ENCODE measurements at regions not wholly inside any gene's neighbourhood (a gene's known extent, or its start where the extent isn't known, plus 50 kb on each side); places are given as distances from the start of the nearest gene placed in this dataset.

DNA sequence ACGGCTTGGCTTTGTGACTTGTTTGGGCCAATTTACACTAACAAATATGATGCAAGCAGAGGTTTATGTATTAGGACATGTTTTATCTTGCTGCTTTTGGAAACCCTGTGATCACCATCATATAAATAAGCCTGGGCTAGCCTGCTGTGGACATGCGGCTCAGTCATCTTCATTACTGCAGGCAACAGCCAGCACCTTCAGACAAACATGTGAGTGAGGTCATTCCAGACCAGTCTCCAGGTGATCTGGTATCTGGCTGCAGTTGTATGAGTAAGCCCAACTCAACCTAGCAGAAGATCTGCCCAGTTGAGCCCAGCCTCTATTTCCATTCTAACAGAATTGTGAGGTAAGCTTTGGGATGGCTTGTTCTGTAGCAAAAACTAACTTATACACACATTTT, 254.6 kb upstream of the ATP5MC3 start:
- no peak for ATAC-seq
- no peak overlapping the region for H3K27ac ChIP-seq
- WGBS, 4 donors: 88 to 100% (median 92%) methylated on average over 2 of the region's 2 CpGs
- DNase-seq: no peak
- peaks cover 0 to 19% (median 0%) of the 10 kb centered on the region in 9 donors for H3K27me3 ChIP-seq
- TF ChIP-seq POLR2A (IDR thresholded peaks at IDR 0.05): no peak
- TF ChIP-seq, protein P1, sequence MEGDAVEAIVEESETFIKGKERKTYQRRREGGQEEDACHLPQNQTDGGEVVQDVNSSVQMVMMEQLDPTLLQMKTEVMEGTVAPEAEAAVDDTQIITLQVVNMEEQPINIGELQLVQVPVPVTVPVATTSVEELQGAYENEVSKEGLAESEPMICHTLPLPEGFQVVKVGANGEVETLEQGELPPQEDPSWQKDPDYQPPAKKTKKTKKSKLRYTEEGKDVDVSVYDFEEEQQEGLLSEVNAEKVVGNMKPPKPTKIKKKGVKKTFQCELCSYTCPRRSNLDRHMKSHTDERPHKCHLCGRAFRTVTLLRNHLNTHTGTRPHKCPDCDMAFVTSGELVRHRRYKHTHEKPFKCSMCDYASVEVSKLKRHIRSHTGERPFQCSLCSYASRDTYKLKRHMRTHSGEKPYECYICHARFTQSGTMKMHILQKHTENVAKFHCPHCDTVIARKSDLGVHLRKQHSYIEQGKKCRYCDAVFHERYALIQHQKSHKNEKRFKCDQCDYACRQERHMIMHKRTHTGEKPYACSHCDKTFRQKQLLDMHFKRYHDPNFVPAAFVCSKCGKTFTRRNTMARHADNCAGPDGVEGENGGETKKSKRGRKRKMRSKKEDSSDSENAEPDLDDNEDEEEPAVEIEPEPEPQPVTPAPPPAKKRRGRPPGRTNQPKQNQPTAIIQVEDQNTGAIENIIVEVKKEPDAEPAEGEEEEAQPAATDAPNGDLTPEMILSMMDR (IDR thresholded peaks at IDR 0.05): no peak
- intact Hi-C loops (cut with DNase I): no loop called here
- no peaks in the 10 kb centered on the region for H3K36me3 ChIP-seq
- H3K9me3 ChIP-seq: no peaks in the 10 kb centered on the region
- no peaks in the 10 kb centered on the region for H3K4me1 ChIP-seq
- no peak overlapping the region for H3K4me3 ChIP-seq

DNA sequence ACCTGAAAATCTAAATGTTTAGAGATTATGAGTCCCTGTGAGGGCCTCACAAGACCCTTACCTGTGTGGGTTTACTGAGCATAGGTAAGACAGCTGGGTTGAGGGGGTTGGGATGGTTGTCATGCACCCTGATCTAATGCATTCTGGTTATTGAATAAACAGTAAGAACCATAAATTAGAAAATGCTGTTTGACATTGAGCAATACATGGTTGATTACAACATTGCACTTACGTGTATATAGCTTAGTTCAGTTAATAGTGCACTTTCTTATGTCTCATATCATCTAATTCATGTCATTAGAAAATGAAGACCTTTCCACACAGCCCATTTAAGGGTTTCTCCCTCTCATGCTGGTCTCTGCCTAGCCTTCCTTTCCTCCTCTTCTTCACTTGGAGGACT, 253.5 kb upstream of the ATP5MC3 start:
- H3K27me3 ChIP-seq: peaks cover 0 to 12% (median 0%) of the 10 kb centered on the region in 9 donors
- H3K27ac ChIP-seq: no peak overlapping the region
- no peak for TF ChIP-seq POLR2A (IDR thresholded peaks at IDR 0.05)
- TF ChIP-seq, protein P1 (IDR thresholded peaks at IDR 0.05): no peak
- no peaks in the 10 kb centered on the region for H3K9me3 ChIP-seq
- no peaks in the 10 kb centered on the region for H3K36me3 ChIP-seq
- no peak for ATAC-seq
- DNase-seq: no peak
- intact Hi-C loops (cut with DNase I): no loop called here
- no peak overlapping the region for H3K4me3 ChIP-seq
- 82 to 87% (median 86%) methylated on average over 1 of the region's 1 CpG for WGBS, 4 donors
- H3K4me1 ChIP-seq: no peaks in the 10 kb centered on the region

DNA sequence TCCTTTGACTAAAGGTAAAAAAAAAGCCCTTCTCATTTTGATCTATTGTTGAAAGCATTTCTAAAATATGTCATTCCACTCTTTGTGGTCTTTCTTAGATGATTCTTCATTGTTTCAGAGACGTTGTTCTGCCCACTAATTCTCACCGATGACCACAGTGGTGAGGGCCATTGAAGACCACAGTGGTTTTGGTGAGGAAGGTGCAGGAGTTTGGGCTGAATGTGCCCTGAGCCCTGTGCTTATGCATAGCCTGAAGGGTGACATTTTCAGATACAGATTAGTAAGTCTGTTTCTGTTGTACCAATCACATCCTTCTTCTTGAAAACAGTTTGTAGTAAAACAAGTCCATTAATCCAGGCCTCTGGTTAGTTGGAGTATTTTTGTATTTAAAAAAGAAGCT, 251.3 kb upstream of the ATP5MC3 start:
- intact Hi-C loops (cut with DNase I): no loop called here
- no peak for ATAC-seq

DNA sequence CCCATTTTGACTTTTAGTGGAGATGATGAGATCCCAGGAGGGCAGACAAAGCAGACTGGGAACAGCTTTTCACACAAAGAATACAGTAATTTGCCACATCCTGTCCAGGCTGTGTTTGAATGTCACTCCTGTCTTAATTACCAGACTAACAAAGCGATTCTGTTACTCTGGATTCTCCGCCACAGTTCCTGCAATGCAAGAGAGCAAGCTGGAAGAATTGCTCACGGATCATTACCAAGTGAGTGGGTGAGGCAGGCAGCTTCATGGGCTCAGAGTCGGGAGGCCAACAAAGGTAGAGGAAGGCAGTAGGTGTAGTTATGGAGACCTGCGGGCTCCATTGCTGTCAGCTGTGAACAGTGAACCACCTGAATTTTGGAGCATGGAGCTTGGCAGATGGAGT, 250.5 kb upstream of the ATP5MC3 start:
- intact Hi-C loops (cut with DNase I): no loop called here
- 66 to 77% (median 75%) methylated on average over 5 of the region's 5 CpGs for WGBS, 4 donors
- TF ChIP-seq POLR2A (IDR thresholded peaks at IDR 0.05): no peak
- TF ChIP-seq, protein P1 (IDR thresholded peaks at IDR 0.05): no peak
- no peaks in the 10 kb centered on the region for H3K4me1 ChIP-seq
- peaks cover 0 to 16% (median 5%) of the 10 kb centered on the region in 12 donors for H3K9me3 ChIP-seq
- ATAC-seq (no peak), DNase-seq (no peak)
- H3K4me3 ChIP-seq: no peak overlapping the region
- H3K27me3 ChIP-seq: no peaks in the 10 kb centered on the region
- H3K27ac ChIP-seq: no peak overlapping the region
- H3K36me3 ChIP-seq: no peaks in the 10 kb centered on the region

More for the DNA sequence above, 251.3 kb upstream of the ATP5MC3 start:
- H3K4me3 ChIP-seq: no peak overlapping the region
- no peak for DNase-seq
- no peaks in the 10 kb centered on the region for H3K36me3 ChIP-seq
- 90 to 96% (median 95%) methylated on average over 2 of the region's 2 CpGs for WGBS, 4 donors
- no peak overlapping the region for H3K27ac ChIP-seq
- no peaks in the 10 kb centered on the region for H3K4me1 ChIP-seq
- H3K27me3 ChIP-seq: peaks cover 0 to 1% (median 0%) of the 10 kb centered on the region in 9 donors
- peaks cover 0 to 14% (median 5%) of the 10 kb centered on the region in 12 donors for H3K9me3 ChIP-seq
- no peak for TF ChIP-seq POLR2A (IDR thresholded peaks at IDR 0.05)
- TF ChIP-seq, protein P1 (IDR thresholded peaks at IDR 0.05): no peak
